HG03064 (cell line): ENCODE measurements at regions not wholly inside any gene's neighbourhood (a gene's known extent, or its start where the extent isn't known, plus 50 kb on each side); places are given as distances from the start of the nearest gene placed in this dataset.

Experiments
- ATAC-seq: cut with Tn5 transposase; IDR thresholded peaks from one replicate; pipeline ENCODE4 v1.9.1; 2021; ENCODE audit warnings: low read depth; ENCODE audit not compliant: unreplicated experiment

DNA sequence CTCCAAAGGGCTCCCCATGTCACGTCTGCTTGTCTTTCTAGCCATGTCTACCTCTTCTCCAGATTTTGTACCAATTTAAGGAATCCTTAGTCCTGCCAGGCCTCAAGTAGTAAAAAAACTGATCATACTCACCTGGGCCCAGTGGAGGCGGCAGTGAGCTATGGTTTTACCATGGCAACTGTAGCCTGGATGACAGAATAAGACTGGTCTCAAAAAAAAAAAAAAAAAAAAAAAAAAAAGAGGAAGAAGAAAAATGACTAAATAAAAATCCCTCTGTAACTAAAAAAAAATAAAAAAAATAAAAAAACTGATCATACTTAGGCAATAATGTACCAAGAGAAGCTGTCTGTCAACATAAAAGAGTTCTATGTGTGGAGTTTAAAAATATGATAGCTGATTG, 221.6 kb downstream of the NR4A2 start:
- ATAC-seq, result peak; percentile 97

DNA sequence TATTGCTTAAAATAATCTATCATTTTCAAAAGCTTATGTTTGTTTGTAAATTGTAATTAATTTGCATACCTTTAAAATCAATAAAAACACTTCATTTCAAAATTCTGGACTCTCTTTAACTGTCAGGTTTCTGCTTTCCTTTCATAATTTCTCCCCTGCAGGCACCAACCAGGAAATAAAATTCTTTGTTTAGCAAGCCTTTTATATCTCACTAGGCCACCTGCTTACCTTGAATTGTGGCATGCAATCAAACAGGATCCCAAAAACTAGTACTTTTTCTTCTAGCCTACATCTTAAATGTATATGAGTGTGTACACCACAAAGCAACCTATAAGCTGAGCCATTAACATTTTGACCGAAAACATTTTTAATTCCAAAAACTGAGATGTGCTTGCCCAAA, 233.1 kb downstream of the NR4A2 start:
- no peak for ATAC-seq

DNA sequence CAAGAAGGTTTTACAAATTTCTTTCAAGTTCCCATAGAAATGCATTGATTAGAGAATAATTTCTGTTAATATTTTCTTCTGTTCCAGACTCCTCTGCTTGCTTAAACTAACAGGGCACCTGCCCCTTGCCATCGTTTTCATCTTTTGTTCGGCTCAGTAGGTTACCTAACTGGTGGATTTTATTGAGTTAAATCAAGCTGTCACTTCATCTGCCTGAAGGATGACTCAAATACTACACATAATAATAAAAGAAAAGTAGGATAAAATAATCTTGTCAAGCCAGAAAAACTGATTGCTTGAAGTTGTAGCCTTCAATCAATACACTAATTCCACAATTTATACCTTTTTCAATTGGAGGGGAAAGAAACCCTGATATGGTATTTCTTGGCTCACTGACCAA, 234.0 kb downstream of the NR4A2 start:
- no peak for ATAC-seq

DNA sequence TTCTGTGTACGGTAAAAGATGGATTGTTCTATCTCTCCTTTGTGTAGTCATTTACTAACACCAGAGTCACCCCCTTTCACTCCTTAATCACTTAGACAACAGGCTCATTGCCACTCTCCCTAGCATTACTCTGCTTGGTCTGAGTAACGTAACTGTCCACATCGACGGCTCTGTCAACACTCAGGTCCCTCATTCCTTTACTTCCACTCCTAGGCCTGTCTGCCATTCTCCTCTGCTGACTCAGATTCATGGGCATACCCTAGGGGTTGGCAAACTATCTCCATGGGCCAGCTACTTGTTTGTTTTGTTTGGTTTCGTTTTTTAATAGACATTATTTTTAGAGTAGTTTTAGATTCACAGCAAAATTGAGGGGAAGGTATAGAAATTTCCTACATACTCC, 243.9 kb downstream of the NR4A2 start:
- no peak for ATAC-seq

DNA sequence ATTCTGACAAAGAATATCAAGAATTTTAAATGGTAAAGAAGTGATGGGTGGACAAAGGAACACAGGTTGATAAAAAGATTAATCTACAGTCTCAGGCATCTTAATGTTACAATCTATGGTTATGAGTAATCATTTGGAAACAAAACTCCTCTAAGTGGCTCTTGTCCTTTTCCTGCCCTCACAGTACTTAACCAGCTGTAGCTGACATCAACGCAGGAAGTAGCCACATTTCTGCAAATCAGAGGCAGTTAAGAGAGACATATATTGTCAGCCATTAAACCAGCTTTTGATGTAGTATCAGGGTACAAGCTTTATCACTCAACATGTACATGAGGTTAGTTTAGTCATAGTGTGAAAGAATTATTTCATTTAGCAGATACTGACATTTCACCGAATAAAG, 244.6 kb downstream of the NR4A2 start:
- no peak for ATAC-seq

DNA sequence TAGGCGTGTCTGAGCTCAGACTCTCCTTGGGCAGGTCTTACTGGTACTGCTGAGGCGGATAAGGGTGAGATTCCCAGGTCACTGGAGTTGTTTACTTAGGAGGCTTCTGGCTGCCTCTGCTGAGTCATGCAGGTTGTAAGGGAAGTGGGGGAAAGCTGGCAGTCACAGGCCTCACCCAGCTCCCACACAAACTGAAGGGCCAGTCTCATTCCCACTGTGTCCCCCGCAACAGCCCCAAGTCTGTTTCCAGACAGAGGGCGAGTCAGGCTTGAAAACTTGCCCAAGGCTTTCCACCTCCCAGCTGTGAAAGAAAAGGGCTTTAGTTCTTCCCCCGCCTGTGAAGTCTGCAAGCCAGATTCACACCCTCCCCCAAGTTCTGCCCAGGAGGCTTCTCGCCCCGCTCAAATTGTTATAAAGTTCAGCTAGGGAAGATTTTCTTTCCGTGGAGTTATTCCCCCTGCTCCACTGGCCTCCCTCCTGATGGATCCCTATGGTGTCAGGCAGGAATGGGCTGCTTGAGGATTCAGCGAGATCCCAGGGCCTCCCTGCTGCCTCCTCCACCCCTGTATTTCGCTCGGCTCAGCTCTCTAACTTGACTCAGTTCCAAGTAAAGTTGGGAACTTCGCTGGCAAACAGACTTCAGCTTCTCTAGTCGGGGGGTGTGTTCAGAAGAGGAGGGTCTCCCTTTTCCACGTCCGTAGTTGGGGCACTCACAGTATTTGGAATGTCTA, 248.6 kb downstream of the NR4A2 start:
- no peak for ATAC-seq

DNA sequence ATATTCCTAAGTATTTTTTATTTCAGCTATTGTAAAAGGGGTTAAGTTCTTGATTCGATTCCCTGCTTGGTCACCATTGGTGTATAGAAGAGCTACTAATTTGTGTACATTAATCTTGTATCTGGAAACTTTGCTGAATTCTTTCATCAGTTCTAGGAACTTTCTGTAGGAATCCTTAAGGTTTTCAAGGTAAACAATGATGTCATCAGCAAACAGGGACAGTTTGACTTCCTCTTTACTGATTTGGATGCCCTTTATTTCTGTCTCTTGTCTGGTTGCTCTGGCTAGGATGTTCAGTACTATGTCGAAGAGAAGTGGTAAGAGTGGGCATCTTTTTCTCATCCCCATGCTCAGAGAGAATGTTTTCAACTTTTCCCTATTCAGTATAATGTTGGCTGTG, 252.7 kb downstream of the NR4A2 start:
- no peak for ATAC-seq

DNA sequence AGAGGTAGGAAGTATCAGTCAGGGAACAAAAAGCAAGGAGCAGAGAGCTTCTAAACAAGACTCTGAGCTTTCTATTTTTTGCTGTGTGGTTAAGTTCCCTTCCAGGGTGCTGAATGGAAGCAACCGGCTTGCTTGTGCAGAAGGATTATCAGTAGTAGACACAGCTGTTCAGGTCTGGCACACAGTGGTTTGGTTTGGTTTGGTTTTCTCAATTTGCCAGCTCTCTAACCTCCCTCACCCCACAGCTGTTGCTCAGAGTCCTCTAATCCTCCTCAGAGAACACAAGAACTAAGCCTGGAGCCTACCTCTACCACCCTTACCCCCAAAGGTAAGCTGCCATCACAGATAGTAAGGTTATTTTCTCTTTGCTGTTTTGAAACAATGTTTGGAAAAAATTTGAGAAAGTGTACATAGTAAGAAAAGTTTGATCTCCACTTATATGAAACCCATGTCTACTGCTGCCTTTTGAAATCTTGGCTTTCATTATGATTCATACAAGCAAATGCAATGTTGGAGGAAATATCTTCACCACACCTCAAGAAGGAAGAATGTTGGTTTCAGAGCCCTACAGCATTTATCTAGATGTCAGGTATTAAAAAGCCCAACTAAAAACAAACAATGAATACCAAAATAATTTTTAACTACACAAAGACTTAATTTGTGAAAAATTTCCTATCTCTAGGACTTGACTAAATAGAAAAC, 255.3 kb downstream of the NR4A2 start:
- no peak for ATAC-seq

DNA sequence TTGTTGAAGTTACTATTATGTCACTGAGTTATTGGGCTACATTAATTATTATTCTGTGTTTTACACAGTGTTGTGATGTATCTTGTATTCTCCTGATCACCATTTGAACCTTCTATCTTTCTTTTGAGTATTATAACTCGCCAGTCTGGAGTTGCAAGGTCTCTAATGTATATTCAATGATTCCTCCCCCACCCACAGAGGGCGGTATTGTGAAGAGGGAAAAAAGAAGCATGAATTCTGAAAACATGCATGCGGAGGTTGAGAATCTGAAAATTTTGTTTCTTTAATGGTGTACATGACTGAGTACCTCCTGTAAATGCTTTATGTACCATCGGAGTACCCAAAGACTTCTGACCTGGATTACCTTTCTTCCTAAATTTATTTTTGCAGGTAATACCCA, 266.6 kb downstream of the NR4A2 start:
- ATAC-seq, result no peak

GRCh38 chr2:156064540-156064939, 268.0 kb downstream of the NR4A2 start:
- ATAC-seq, result no peak

- ATAC-seq, result no peak
These were observed 274.9 kb downstream of the NR4A2 start for GRCh38 chr2:156057647-156058046.

DNA sequence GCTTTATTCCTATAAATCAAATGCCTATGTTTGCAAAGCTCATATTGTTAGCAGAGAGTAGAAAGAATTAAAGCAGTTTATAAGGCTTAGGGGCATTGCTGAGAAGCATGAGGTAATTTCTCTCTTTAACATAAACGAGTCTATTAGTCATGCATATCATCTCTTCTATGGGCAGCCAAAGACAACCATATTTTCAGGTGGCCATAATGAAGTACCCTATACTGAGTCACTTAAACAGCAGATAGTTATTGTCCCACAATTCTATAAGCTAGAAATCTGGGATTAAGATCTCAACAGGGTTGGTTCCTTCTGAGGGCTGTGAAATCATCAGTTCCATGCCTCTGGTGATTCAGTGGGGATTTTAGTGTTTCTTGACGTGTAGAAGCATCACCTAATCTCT, 277.5 kb downstream of the NR4A2 start:
- no peak for ATAC-seq

- ATAC-seq, result no peak
These were observed 285.6 kb downstream of the NR4A2 start for GRCh38 chr2:156046900-156047299.

GRCh38 chr2:156042895-156043294, 289.6 kb downstream of the NR4A2 start:
- ATAC-seq, result no peak

- ATAC-seq, result no peak
These were observed 294.5 kb downstream of the NR4A2 start for GRCh38 chr2:156038021-156038420.

DNA sequence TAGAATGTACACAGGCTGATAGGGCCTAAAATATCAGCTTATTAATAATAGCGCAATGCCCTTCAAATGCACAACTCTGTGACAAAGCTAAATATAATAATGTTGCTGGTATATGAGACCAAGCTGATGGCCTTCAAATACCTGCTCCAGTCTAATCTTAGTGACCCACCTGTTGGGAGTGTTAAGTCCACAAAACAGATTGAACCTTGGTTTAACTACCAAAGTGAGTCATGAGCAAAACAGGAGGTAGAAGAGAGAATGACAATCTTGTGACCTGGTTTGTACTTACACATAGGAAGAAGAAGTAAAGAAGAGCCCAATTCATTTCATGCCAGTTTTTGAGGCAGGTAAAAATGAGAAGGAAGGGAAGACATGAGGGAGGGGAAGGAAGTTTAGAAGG, 295.0 kb downstream of the NR4A2 start:
- ATAC-seq, result no peak

- no peak for ATAC-seq
These were observed 301.4 kb downstream of the NR4A2 start for GRCh38 chr2:156031121-156031520.

DNA sequence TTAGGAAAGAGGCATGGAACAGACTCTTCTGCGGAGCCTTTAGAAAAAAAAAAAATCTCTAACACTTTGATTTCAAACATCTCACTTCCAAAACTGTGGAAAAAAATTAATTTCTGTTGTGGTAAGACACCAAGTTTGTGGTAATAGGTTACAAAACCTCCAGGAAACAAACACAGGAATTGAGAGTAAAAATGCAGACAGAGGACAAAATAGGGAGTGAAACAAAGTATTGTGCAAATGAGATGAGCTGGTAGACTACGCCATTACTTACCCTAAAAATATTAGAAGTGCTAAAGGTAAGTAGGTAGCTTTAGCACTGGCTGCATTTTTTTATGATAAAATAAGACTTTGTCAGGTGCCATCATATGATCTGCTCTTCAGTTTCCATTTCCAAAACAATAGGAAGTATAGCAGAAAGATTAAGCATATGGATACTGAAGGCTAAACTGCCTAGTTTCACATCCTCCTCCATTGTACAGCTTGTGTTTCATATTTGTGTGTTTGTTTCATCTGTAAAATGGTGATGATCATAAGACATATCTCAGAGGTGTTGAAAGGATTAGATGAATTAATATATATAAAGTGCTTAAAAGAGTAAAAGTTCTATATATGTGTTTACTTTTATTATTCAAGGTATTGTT, 309.2 kb downstream of the NR4A2 start:
- ATAC-seq, result no peak

DNA sequence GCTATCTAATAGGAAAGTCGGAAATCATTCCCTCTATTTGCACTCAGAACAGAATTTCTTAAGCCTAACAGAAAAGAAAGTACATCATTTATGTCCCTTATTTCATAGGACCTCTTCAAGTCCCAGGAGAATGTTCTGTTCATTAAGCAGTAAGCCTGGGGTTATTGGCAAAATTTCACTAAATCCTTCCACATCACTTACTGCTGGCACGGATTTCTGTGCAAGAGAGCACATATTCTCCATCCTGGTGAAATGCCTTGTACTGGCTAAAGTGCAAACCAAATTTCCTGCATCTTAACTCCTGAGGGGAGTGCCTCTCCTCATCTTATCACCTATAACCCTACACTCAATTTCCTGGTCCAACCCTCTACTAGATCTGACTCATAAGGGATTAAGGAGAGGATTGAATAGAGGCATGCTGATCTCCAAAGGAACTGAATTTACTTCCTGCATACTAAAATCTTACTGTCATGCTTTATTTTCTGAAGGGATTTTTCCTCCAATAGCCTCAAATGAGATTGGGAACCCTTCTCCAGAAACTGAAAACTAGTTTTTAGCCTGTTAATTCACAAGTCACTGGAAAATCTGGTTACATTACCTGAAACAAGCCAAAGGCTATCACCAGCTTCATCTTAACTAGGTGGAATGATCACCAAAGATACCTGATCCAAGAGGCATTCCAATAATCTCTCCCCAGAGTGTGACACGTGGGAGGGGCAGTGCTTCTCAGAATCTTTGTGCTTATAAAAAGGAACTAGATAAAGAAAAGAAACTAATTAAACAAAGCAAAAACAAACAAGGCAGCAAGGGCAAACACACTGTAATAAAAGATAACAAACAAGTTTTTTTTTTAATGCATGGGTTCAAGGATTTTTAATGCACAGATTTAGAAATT, 311.1 kb downstream of the NR4A2 start:
- ATAC-seq, result no peak

DNA sequence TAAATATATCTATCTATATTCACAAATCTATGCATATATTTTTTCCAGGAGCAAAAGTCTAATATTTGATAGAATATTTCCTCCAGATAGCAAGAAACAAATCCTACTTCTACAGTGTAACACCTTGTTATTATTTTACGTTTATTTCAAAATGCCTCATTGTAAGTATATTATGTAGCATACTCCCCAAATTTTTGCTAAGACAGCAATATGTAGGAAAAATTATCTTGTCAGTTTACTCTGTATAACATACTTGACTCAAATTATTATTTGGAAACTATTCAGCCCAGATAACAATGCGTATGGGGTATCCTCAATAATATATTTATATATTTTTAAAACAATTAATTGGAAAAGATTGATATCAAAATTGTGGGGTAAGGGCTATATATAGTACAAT, 313.2 kb downstream of the NR4A2 start:
- no peak for ATAC-seq

- ATAC-seq, result no peak
These were observed 315.1 kb downstream of the NR4A2 start for GRCh38 chr2:156017341-156017885.
